HK-2 (cell line): ENCODE measurements at regions not wholly inside any gene's neighbourhood (a gene's known extent, or its start where the extent isn't known, plus 50 kb on each side); places are given as distances from the start of the nearest gene placed in this dataset.
"Not testable (repeated sequence)": the region's sequence is repeated elsewhere in the genome, so short reads cannot be mapped to it uniquely, and the experiment has no call there.

Source experiments
- DNase-seq: peaks from one replicate; pipeline ENCODE4 v3.0.0-alpha.2; 2018; ENCODE audit not compliant: unreplicated experiment

DNA sequence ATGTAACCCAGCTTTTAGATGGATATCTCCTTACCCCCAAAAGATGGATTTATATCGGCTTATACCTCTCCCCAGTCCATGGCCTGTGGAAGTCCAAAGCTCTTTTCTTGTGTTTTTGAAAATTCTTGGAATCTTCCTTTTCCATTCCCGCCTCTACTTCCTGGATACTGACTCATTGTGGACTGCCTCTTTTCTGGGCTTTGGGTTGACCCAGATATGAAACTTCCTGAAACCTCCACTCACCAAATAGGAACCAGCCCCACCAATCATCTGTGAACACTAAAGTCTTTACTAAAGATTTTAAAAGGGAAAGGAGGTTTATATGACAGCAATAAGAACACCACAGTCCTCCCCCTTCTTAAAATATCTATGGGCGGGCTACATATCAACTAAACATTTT is 163.4 kb upstream of the SYN3 start:
- no peak for DNase-seq

DNA sequence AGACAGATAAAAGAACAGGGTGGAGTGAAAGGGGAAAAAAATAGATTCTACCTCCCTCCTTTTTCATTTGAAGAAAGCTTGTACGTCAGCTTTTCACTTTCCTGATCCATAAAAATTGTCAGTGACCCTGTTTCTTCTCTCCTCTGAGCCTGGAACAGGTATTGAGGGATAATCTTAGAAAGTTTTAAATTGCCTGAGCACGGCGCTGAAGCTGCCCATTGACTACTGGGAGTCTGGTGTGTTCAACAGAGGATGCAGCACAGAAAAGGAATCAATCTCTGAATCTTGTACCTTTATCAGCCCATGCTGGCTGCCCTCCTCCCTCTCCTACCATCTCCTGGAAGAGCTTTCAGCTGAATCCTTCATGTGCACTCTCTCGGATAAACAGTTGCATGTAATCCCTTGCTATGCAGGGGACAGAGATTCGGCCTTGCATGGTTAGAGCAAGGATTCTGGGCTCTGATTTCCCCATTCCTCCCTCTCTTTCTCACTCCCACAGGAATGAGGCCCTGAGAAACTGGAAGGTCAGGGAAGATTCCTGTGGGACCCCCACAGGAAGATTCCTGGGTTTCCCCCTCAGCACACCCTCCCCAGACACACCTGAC is 162.4 kb upstream of the SYN3 start:
- no peak for DNase-seq

DNA sequence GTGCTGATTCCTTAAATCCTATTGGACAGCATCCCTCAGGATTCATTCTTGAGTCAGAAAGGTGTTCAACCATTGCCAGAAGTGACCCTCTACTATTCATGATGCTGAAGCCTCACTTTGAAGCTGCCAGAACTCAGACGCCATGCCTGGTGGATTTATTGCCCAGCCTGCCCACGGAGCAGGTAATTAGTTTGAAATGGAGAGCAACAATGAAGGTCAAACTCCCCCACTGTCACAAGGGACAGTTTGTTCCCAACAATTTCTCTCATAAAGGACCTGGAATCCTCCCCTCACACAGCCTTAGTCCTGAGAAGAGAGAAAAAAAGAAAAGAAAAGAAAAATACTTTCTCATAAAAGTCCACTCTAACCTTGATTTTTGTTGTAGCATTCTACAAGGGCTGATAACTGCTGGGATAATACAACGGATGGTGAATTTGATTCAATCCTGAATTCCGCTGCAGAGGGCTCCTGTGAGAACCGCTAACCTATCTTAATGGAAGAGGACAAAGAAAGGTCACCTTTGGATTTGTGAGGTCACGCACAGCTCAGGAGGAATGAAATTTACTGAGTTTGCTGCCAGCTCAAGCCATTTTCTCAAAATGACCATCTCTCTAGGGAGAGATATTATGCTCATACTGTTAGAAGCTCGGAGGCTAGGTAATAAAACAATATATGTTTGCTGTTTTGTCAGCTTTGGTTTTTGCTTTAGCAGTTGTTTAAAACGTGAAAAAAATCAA is 161.6 kb upstream of the SYN3 start:
- DNase-seq, result no peak

DNA sequence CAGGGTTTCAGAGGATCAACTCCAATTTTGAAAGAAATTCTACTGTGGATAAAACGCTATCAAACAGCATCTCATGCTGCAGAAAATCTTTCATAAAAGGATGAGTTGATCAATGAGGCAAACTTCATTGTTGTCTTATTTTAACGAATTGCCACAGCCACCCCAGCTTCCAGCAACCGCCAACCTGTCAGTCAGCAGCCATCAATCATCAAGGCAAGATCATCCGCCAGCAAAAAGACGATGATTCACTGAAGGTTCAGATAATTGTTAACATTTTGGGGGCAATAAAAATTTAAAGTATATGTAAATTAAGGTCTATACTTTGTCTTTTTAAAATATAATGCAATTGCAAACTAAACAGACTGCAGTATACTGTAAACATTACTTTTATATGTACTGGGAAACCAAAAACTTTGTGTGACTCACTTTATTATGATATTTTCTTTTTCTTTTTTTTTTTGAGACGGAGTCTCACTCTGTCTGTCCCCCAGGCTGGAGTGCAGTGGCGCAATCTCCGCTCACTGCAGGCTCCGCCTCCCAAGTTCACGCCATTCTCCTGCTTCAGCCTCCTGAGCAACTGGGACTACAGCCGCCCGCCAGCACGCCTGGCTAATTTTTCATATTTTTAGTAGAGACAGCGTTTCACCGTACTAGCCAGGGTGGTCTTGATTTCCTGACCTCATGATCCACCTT is 155.3 kb upstream of the SYN3 start:
- no peak for DNase-seq

DNA sequence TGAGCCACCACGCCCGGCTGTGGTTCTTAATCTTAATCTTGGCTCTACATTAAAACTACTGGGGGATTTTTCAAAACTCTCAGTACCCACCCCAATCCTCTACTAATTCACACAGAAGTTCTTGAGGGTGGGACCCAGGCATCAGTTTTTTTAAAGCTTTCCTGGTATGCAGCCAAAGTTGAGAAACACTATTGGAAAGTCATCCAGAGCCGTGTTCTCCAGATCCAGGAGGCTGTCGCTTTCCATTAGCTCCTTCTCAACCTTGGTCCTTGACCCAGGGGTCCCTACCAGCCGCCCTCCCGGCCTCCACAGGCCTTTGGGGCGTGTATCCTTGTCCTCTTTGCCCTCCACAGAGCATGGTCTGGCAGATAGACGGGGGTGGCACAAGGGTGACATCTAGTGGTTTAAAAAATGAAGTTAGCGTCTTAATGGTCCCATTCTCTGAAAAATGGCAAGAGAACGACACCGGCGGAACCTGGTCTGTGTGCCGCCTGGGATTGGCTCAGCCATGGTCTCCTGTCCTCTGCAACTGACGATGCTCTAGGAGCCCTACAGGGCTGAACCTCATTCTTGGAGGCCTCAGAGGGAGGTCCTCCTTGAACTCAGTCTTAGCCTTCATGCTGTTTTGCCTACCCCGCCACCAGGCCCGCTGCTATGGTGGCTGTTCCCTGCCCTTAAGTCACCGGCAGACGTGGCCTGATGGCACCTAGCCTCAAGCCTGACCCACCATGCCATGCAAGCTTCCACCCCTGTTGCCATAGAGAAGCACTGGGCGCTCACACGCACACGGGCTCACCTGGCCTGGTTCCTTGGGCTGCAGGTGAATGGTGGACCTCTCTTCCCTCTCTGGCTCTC is 152.0 kb upstream of the SYN3 start:
- DNase-seq, result peak; percentile 18

DNA sequence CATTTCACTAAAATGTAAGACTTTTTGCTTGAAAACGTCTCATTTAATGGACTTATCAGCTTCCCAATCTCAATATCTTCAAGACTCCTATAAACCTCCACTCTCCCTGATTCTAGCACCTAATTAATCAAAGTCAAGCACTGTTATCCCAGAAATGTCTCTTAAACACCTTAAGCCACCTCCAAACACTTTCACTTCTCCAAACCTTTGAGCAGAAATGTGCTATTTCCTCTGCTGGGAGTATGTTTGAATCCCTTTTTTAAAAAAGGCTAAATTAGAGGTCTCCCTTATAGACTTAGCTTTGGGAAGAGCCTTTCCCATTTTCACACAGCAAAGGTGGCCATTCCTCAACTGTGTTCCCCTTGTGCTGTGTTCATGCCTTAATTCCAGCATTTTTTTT is 146.2 kb upstream of the SYN3 start:
- no peak for DNase-seq

DNA sequence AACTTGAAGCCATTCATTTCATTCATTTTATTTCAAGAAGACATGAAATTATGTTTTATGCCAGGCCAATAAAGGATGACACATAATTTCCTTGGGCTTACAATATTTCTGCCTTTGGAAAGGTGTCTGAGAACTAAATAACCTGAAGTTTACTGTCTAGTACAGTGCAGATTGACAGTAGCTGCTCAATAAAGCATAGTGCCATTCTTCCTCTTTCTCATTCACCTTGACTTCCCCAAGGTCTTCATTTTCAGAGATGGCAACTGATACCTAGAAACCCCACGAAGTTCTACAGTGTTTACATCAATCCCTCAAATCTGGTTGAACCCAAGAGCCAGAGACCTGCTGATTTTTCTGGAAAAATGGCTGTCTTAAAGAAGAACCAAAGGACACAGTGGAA is 144.3 kb upstream of the SYN3 start:
- no peak for DNase-seq

DNA sequence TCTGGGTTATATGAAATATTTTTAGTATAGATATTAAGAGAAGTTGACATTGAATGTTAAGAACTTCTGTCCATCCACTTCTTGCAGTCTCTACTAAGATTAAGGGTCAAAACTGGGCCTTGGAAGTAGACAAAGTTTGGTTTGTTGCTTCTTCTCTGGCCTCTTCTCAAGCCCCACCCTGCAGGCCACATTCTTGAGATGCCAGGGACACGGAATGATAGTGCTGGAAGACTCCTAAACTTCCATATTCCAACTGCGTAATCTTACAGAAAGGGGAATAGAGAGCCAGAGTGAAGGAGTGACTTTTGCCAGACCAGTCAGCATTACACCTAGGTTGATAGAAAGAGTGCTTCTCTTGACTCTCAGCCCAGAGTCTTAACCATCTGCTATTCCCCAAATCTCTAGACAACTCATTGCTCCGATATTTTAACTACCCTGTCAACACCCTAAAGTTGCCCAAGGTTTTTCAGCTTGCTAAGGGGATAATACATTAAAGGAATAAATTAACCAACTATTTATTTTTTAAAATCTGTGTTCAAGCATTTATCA is 136.4 kb upstream of the SYN3 start:
- no peak for DNase-seq

DNA sequence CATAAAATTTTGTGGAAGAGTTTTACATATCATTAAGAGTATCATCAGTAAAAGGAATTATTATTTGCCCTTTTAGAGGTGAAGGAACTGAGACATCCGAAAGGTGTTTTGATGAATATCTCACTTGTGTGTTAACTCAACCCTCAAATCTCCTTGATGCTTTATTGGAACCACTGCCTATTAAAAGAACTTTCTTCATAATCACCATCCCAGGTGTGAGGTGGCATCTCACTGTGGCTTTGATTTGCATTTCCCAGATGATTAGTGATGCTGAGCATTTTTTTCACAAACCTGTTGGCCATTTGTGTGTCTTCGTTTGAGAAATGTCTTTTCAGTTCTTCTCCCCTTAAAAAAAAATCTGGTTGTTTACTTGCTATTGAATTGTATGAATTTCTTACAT is 134.0 kb upstream of the SYN3 start:
- no peak for DNase-seq

DNA sequence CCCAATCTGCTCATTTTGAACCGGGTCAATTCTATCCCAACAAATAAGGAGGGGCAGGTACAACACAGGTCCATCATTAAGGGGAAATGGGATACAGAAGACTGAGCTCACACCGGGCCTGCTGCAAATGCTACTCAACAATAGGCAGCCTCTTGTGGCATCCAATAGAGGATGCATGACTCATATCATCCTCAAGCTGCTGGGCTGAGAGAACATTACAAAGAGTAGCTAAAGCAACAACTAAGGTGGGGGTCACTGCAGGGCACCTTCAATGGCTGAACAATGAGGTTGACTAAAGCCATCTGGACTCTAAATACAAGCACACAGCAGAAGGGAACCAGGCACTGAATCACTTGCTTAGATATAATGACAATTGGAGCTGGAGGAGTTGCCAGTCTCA is 130.1 kb upstream of the SYN3 start:
- no peak for DNase-seq

DNA sequence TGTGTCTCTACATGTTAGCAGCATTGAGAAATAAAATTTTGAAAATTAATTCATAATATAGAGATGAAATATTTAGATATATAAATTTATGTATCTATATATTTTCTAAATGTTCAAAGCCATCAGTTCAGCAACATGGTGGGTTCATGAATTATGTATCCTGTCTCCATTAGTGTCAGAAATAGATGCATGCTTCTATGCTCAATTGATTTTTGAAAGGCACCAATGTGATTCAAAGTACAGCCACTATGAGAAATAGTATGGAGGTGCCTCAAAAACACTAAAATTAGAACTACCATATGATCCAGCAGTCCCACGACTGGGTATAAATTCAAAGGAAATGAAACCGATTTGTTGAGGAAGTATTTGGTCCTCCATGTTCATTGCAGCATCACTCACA is 128.6 kb upstream of the SYN3 start:
- no peak for DNase-seq

DNA sequence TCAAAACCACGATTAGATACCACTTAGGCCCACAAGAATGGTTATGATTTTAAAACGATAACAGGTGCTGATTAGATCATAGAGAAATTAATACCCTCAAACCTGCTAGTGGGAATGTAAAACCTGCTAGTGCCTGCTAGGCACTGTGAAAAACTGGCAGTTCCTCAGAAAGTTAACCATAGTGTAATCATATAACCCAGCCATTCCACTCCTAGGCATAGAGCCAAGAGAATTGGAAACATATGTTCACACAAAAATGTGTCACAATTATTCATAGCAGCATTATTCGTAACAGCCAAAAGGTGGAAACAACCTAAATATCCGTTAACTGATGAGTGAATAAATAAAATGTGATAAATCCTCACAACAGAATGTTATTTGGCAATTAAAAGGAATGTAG is 122.2 kb upstream of the SYN3 start:
- no peak for DNase-seq

DNA sequence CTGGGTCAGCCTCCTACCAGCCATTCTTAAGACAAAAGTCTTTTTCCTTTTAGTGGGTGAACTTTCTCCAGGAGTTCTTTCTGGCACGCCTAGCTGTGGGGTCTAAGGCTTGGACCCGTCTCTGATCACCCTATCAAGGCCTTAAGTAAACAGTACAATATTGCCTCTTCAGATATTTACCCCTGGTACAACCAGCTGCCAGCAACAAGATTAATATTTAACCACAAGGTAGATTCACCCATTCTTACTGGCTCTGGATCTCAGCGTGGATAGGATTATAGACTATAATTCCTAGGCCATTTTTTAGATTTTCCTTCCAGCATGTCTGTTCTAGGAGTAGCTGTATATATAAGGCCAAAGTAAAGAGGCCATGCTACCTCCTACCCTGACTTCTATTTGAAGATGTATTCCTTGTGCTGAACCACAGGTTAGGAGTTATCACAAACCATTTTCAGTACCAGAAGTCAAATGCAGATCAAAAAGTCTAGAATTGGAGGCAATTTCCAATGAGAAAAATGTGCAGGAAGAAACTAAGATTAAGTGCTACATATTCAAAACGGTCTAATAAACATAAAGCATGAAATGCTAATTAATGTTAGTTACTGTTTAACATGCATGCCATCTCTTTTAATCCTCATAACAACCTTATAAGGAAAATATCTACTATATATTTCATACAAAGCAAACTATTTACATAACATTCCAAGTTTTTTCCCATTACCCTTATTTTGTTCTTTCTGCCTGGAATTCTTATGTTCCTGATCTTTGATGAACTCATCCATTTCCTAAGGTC is 110.0 kb upstream of the SYN3 start:
- DNase-seq, result no peak

DNA sequence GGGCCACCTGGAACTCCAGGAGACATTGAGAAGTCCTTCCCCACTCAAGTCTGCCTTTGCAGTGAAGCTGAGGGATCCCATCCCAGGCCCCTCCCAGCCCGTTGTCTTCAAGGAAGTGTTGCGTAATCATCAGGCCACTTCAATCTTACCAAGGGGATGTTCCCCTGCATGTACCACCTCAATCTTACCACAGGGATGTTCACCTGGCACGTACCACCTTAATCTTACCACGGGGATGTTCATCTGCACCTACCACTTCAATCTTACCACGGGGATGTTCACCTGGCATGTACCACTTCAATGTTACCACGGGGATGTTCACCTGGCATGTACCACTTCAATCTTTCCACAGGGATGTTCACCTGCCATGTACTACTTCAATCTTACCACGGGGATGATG is 108.0 kb upstream of the SYN3 start:
- no peak for DNase-seq

DNA sequence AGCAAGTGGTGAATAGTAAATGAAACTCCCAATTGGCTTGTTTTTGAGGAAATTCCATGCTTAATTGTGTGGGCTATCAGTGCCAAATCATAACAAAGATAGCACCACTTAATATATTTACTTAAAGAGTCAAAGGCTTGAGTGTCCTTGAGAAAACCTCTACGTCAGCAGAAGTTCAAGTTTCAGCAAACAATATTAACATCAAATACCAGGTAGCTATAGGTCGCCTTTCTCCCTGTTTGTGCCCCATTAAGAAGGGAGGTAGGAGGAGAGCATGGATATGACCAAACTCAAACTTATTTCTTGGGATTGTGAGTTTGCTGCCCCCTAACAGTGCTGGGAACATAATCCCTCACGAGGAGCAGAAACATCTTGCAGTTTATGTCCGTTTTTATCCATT is 105.6 kb upstream of the SYN3 start:
- DNase-seq, result no peak

DNA sequence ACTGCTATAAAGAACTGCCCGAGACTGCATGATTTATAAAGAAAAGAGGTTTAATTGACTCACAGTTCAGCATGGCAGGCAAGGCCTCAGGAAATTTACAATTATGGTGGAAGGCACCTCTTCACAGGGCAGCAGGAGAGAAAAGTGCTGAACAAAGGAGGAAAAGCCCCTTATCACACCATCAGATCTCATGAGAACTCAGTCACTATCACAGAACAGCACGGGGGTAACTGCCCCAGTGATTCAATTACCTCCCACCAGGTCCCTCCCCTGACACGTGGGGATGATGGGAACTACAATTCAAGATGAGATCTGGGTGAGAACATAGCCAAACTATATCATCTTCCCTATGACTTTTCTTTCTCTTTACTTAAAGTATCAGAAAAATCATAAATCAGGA is 104.0 kb upstream of the SYN3 start:
- DNase-seq, result no peak

DNA sequence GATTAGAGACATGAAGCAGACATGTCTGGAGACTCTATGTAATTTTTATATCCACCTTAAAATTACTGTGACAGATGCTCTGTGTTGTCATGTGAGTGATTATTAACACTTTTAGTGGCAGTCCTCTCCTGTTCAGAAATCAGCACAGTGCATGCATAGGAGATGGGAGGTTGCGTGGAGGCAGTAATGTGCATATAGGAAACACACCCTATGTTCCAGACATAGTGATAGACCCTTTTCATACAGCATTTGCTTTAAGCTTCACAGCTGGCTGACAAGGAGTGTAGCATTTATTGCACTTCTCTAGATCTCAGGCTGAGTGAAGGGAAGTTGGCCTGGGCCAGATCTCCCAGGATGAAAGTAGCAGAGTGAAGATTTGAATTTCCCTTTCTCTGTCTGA is 102.3 kb upstream of the SYN3 start:
- no peak for DNase-seq

DNA sequence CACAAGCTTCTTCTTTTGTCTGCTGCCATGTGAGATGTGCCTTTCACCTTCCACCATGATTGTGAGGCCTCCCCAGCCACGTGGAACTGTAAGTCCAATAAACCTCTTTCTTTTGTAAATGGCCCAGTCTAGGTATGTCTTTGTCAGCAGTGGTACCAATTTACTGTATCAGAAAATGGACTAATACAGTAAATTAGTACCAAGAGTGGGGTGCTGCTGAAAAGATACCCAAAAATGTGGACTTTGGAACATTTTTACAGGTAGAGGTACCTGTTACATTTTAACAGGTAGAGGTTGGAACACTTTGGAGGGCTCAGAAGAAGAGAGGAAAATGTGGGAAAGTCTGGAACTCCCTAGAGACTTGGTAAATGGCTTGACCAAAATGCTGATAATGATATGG is 96.8 kb upstream of the SYN3 start:
- DNase-seq, result not testable (repeated sequence)

DNA sequence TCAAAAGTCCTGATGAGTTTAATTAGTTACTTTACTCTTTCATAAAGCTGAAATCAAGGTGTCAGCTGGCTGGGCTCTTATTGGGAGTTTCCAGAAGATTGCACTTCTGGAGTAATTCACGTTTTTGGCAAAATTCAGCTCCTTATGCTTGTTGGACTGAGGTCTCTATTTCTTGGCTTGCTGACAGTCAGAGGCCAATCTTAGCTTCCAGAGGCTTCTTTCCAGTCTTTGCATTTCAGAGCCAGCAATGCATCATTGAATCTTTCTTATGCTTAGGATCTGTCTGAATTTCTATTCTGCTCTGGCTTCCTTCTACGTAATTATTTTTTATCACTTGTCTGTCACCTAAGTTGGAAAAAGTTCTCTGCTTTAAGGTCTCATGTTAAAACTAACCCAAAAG is 91.4 kb upstream of the SYN3 start:
- DNase-seq, result no peak

DNA sequence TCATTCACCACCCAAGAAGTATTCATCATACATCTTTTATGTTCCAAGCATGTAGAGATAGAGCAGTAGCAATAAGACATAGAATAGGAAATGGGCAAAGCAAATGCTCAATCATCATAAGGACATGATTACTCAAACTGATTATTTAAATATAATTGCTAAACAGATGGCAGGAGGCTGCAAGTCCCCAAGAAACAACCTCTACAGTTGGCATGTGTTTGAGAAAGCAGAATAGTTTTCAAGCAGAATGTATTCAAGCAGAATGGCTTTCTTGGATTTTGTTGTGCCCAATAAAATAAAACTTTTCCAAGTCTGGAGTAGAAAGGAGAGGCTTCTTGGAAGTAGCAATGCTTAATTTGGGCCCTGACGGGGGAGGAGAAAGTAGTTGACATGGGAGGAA is 86.5 kb upstream of the SYN3 start:
- DNase-seq, result no peak

DNA sequence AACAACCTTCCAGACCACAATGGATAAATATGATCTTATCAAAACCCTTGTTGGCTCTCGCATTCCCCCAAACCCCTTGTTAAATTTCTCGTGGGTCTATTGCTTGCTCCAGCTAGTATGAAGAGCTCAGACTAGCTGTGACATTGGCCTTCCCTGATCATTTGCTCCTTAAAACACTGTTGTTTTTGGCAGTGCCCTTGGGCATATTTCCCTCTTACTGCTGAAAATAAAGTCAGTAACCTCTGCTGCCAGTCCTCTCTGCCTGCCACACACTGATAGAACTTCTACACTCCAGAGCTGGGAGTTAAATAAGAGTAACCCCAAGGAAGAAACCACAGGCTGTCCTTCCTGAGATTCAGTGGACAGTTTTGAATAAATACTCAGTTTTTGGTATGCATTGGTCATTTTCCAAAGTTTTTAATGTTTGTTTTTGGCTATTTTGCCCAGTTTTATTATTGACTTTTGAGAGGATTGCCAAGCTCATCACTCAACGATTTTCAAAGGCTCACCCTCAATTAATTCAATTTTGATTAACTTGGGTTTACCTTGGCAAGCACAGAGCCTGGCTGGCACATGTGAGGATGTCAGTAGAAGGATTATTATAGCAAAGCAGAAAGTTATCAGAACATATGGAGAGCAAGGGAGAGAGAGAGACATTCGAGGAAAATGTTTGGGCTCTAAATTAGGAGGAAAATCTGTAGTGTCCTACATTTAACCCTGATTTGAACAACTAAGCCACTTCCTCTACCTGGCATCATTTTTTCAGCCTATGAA is 84.3 kb upstream of the SYN3 start:
- no peak for DNase-seq
